ENCODE measurements at regions not wholly inside any gene's neighbourhood (a gene's known extent, or its start where the extent isn't known, plus 50 kb on each side); places are given as distances from the start of the nearest gene placed in this dataset.

GRCh38 chr3:18189282-18190050 is 235.7 kb downstream of the SATB1 start:
- Histone ChIP-seq H2AFZ (ENCODE audit: control insufficient read depth, low read length) (no peak overlapping the region), H3K9ac (ENCODE audit: control insufficient read depth, extremely low read depth, insufficient read depth, low read length) (no peak overlapping the region), H4K20me1 (ENCODE audit: control insufficient read depth, extremely low read depth, insufficient read depth, low read length) (no peaks in the 10 kb centered on the region), H3K4me1 (ENCODE audit: control insufficient read depth, extremely low read depth, insufficient read depth, low read length) (no peaks in the 10 kb centered on the region), H3K9me3 (ENCODE audit: control insufficient read depth, low read depth, low read length) (no peaks in the 10 kb centered on the region), H3K36me3 (ENCODE audit: control insufficient read depth in 2 of 2, extremely low read depth in 1 of 2, insufficient read depth in 2 of 2, low read length in 2 of 2) (no peaks in the 10 kb centered on the region), H3K9me1 (ENCODE audit: control insufficient read depth, extremely low read depth, insufficient read depth, low read length) (no peaks in the 10 kb centered on the region), H3K79me2 (ENCODE audit: control insufficient read depth, insufficient read depth, low read length) (no peaks in the 10 kb centered on the region), H3K27ac (ENCODE audit: control insufficient read depth, insufficient read depth, low read length) (no peak overlapping the region), H3K27me3 (ENCODE audit: control insufficient read depth, extremely low read depth, insufficient read depth, low read length) (no peaks in the 10 kb centered on the region), H3K4me3 (ENCODE audit: control insufficient read depth in 2 of 3, extremely low read depth in 1 of 3, insufficient read depth in 2 of 3, low read depth in 1 of 3, low read length in 3 of 3) (no peak overlapping the region), H3K4me2 (ENCODE audit: control insufficient read depth, extremely low read depth, insufficient read depth, low read depth, low read length) (no peak overlapping the region)
- DNase-seq (ENCODE audit: low read depth, low spot score) (no peak), FAIRE-seq (no peak)
- dilution Hi-C loops (cut with MboI; ENCODE audit: extremely low pct_ligation_motif_present, low sequenced_read_pairs): no loop called here
- TF ChIP-seq CTCF (optimal IDR thresholded peaks at IDR 0.05 in 1 of 3, IDR thresholded peaks at IDR 0.05 in 1 of 3, conservative IDR thresholded peaks at IDR 0.05 in 1 of 3; ENCODE audit: extremely low read depth in 1 of 3, insufficient read depth in 2 of 3, low read length in 3 of 3) (no peak), EZH2 (IDR thresholded peaks at IDR 0.05; ENCODE audit: low read length) (no peak)

GRCh38 chr3:18188491-18188890 is 236.6 kb downstream of the SATB1 start:
- Histone ChIP-seq H2AFZ (ENCODE audit: control insufficient read depth, low read length) (no peak overlapping the region), H3K27me3 (ENCODE audit: control insufficient read depth, extremely low read depth, insufficient read depth, low read length) (no peaks in the 10 kb centered on the region), H4K20me1 (ENCODE audit: control insufficient read depth, extremely low read depth, insufficient read depth, low read length) (no peaks in the 10 kb centered on the region), H3K27ac (ENCODE audit: control insufficient read depth, insufficient read depth, low read length) (no peak overlapping the region), H3K9me3 (ENCODE audit: control insufficient read depth, low read depth, low read length) (no peaks in the 10 kb centered on the region), H3K79me2 (ENCODE audit: control insufficient read depth, insufficient read depth, low read length) (no peaks in the 10 kb centered on the region), H3K4me1 (ENCODE audit: control insufficient read depth, extremely low read depth, insufficient read depth, low read length) (no peaks in the 10 kb centered on the region), H3K9ac (ENCODE audit: control insufficient read depth, extremely low read depth, insufficient read depth, low read length) (no peak overlapping the region), H3K9me1 (ENCODE audit: control insufficient read depth, extremely low read depth, insufficient read depth, low read length) (no peaks in the 10 kb centered on the region), H3K4me3 (ENCODE audit: control insufficient read depth in 2 of 3, extremely low read depth in 1 of 3, insufficient read depth in 2 of 3, low read depth in 1 of 3, low read length in 3 of 3) (no peak overlapping the region), H3K4me2 (ENCODE audit: control insufficient read depth, extremely low read depth, insufficient read depth, low read depth, low read length) (no peak overlapping the region), H3K36me3 (ENCODE audit: control insufficient read depth in 2 of 2, extremely low read depth in 1 of 2, insufficient read depth in 2 of 2, low read length in 2 of 2) (no peaks in the 10 kb centered on the region)
- no peak for DNase-seq (ENCODE audit: low read depth, low spot score)
- TF ChIP-seq CTCF (optimal IDR thresholded peaks at IDR 0.05 in 1 of 3, IDR thresholded peaks at IDR 0.05 in 1 of 3, conservative IDR thresholded peaks at IDR 0.05 in 1 of 3; ENCODE audit: extremely low read depth in 1 of 3, insufficient read depth in 2 of 3, low read length in 3 of 3) (no peak), EZH2 (IDR thresholded peaks at IDR 0.05; ENCODE audit: low read length) (no peak)
- no peak for FAIRE-seq
- dilution Hi-C loops (cut with MboI; ENCODE audit: extremely low pct_ligation_motif_present, low sequenced_read_pairs): no loop called here
